Occipital lobe (tissue), 1 donor: ENCODE measurements at regions not wholly inside any gene's neighbourhood (a gene's known extent, or its start where the extent isn't known, plus 50 kb on each side); places are given as distances from the start of the nearest gene placed in this dataset.

ENCODE experiments used
- DNase-seq: peaks from one replicate; lab custom pipeline; 2025; lab: John Stamatoyannopoulos, UW

- no peak for DNase-seq
Observed at GRCh38 chr11:19407677-19408270, 167.0 kb upstream of the E2F8 start.

GRCh38 chr11:19405966-19406365 is 165.2 kb upstream of the E2F8 start:
- no peak for DNase-seq

DNA sequence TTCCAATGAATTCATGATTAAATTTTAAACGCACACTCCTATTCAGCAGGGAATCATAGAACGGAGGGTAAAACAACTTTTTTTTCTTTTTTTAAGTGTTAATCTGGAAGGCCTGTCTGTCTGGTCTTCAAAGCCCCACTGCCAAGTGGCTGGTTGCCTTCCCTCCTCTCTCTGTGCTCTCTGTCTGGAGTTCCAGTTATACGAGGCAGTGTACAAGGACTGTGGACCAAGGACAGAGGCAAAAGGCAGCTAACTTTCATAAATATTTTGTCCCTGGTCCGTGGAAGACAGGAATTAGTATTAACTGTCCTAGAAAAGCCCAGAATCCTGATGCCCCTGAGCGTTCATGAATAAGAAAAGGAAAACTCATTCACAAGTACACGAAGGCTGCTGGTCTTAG is 164.0 kb upstream of the E2F8 start:
- DNase-seq = no peak

DNA sequence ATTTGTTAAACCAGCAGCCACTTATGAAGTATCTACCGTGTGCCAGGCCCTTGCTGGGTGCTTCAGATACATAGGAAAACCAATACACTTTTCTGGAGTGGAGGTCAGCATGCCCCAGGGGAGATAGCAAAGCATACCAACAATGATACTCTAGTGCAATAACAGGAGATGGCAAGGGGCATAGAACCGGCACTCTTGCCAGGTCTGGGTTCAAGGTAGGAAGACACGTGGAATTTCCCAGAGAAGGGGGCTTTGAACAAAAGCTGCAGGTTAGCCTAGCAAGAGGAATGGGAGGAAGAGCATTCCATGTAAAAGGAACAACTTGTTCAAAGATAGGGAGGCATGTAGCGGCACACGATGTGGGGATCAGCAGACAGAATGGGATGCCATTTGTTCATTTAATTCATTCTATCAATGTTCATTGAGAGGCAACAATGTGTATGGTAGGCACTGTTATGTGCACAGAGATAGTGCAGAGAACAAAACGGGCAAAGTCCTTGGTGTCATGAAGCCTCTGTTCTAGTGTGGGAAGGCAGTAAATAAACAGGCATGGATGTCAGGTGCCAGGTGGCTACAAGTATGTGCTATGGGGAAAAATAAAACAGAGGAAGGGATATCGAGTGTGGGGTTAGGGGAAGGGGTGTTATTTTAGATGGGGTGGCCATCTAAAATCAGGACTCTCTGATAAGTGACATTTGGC is 162.6 kb upstream of the E2F8 start:
- no peak for DNase-seq

- no peak for DNase-seq
Observed at GRCh38 chr11:19400296-19400695, 159.6 kb upstream of the E2F8 start.

- no peak for DNase-seq
Observed at GRCh38 chr11:19398772-19399527, 158.2 kb upstream of the E2F8 start.

- no peak for DNase-seq
Observed at GRCh38 chr11:19398273-19398672, 157.5 kb upstream of the E2F8 start.

DNA sequence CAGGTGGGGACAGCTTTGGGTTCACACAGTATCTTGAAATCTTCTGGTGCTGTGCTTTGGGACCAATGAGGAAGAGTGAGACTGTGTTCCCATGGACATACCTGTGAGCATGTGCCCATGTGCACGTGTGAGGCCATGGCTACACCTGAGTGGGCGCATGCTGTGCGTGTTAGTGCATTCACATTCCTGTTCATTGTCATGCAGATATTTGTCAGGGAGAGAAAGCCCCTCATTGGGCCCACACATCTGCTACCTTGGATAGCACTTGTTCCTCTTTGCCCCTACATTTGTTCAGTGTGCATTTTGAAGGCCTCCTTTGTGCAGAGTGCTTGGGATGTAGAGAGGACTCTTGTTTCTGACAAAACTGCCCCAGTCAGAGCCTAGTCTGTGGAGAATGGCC is 154.3 kb upstream of the E2F8 start:
- no peak for DNase-seq

DNA sequence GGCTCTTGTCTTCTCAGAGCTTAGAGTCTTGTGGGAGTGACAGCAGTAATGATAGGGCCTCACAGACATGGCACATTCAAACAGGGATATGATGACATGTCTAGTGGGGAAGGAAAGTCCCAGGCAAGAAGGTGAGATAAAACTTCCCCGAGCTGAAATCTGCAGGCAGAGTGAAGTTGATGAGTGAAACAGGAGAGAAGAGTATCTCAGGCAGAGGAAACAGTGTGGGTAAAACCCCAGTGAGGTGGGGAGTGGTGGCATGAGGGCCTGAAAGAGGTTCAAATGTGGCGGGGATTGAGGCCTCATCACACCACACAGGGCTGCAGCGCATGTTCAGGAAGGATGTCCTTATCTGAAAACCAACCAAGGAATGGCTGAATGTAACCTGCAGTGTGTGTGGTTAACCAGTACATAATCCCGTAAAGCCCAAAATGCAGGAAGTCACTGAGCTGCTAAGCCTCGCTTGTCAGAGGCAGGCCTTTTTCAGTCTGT is 153.8 kb upstream of the E2F8 start:
- no peak for DNase-seq

GRCh38 chr11:19393941-19394340 is 153.2 kb upstream of the E2F8 start:
- DNase-seq = no peak

GRCh38 chr11:19392847-19393518 is 152.2 kb upstream of the E2F8 start:
- no peak for DNase-seq

- DNase-seq = no peak
Observed at GRCh38 chr11:19392321-19392720, 151.6 kb upstream of the E2F8 start.

GRCh38 chr11:19391652-19392051 is 150.9 kb upstream of the E2F8 start:
- no peak for DNase-seq

GRCh38 chr11:19391026-19391425 is 150.3 kb upstream of the E2F8 start:
- no peak for DNase-seq

GRCh38 chr11:19389787-19390303 is 149.1 kb upstream of the E2F8 start:
- DNase-seq = no peak

GRCh38 chr11:19382131-19382611 is 141.4 kb upstream of the E2F8 start:
- peak; percentile 81 for DNase-seq

DNA sequence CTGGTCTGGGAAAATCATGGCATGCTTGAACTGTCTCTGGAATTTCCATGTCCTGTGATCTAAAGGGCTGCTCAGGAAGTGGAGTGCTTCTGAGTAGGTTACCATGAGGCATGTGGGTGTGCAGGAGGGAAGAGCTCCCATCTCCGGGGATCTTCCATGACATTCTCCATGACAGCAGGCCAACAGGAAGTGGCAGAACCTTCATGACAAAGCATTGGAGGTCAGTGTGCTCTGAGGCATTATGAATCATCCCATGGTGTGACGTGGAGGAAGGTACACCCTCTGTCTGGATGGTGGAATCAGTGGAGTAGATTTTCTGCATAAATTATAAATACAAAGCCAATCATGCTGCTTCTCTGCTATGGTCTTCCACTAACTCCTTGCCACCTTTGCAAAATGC is 139.6 kb upstream of the E2F8 start:
- no peak for DNase-seq

GRCh38 chr11:19379465-19379864 is 138.7 kb upstream of the E2F8 start:
- DNase-seq = no peak

- no peak for DNase-seq
Observed at GRCh38 chr11:19378814-19379213, 138.1 kb upstream of the E2F8 start.

DNA sequence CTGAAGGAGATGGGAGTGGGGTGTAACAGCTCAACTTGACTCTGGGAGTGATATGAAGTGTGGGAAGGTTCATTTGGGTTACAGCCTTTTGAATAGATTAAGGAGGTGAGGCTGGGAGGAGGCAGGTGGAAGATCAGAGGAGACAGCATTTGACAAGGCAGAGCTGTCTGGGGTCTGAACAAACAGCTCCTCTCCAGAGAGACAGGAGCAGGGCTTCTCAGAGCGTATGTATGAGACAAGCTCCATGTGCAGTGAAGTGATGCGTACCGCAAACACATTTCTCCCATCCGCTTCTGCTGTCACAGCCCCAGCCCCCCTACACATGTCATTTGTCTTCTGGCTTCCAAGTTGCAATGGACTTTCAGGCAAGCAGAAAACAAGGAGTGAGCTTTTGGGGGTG is 137.1 kb upstream of the E2F8 start:
- no peak for DNase-seq

GRCh38 chr11:19375440-19375839 is 134.7 kb upstream of the E2F8 start:
- DNase-seq = no peak

DNA sequence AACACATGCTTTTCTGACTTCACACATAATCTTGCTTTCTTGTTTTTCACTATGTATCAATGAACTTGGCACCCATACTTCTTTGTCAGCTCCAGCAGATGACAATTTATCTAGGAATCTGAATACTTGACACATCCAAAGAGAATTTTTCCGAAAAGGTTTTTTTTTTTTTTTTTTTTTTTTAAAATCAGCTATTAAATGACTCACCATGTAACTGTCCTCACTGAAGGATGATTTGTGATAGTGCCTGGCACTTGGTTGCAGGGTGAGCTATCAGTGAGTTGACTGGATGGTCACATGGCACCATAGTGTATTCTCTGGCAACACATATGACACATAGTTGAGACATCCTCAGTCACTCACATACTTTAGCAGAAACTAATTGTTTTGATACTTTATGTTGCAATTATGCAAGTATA is 133.4 kb upstream of the E2F8 start:
- DNase-seq = no peak
